ENCODE measurements at regions not wholly inside any gene's neighbourhood (a gene's known extent, or its start where the extent isn't known, plus 50 kb on each side); places are given as distances from the start of the nearest gene placed in this dataset.
"Not testable (repeated sequence)": the region's sequence is repeated elsewhere in the genome, so short reads cannot be mapped to it uniquely, and the experiment has no call there.

- Histone ChIP-seq H3K4me1 (ENCODE audit: insufficient read depth, low read length) (no peaks in the 10 kb centered on the region), H3K4me3 (ENCODE audit: low read length) (no peak overlapping the region), H3K27me3 (ENCODE audit: insufficient read depth, low read length) (no peaks in the 10 kb centered on the region), H3K9me3 (ENCODE audit: insufficient read depth, low read depth, low read length) (peaks cover 5% of the 10 kb centered on the region), H3K36me3 (ENCODE audit: insufficient read depth, low read depth, low read length) (no peaks in the 10 kb centered on the region), H3K27ac (ENCODE audit: low read length) (no peak overlapping the region), H3K9ac (ENCODE audit: low read depth, low read length) (no peak overlapping the region)
Observed at GRCh38 chr12:131573631-131574394, 137.1 kb upstream of the SFSWAP start.

GRCh38 chr12:131574395-131574771 is 136.5 kb upstream of the SFSWAP start:
- H3K4me3 ChIP-seq (ENCODE audit: low read length), result no peak overlapping the region
- no peaks in the 10 kb centered on the region for H3K27me3 ChIP-seq (ENCODE audit: insufficient read depth, low read length)
- H3K4me1 ChIP-seq (ENCODE audit: insufficient read depth, low read length), result no peaks in the 10 kb centered on the region
- H3K9ac ChIP-seq (ENCODE audit: low read depth, low read length), result no peak overlapping the region
- H3K27ac ChIP-seq (ENCODE audit: low read length), result no peak overlapping the region
- H3K9me3 ChIP-seq (ENCODE audit: insufficient read depth, low read depth, low read length), result peaks cover 5% of the 10 kb centered on the region
- H3K36me3 ChIP-seq (ENCODE audit: insufficient read depth, low read depth, low read length), result no peaks in the 10 kb centered on the region

- no peak overlapping the region for H3K9ac ChIP-seq (ENCODE audit: low read depth, low read length)
Observed at GRCh38 chr12:131575371-131575770, 135.5 kb upstream of the SFSWAP start.

GRCh38 chr12:131576734-131577133 is 134.2 kb upstream of the SFSWAP start:
- not testable (repeated sequence) for H3K9me3 ChIP-seq (ENCODE audit: insufficient read depth, low read depth, low read length); H3K4me3 ChIP-seq (ENCODE audit: low read length); H3K4me1 ChIP-seq (ENCODE audit: insufficient read depth, low read length); H3K27ac ChIP-seq (ENCODE audit: low read length); H3K36me3 ChIP-seq (ENCODE audit: insufficient read depth, low read depth, low read length); H3K27me3 ChIP-seq (ENCODE audit: insufficient read depth, low read length); H3K9ac ChIP-seq (ENCODE audit: low read depth, low read length)

More at GRCh38 chr12:131575371-131575770, 135.5 kb upstream of the SFSWAP start:
- peaks cover 5% of the 10 kb centered on the region for H3K9me3 ChIP-seq (ENCODE audit: insufficient read depth, low read depth, low read length)
- H3K4me1 ChIP-seq (ENCODE audit: insufficient read depth, low read length), result no peaks in the 10 kb centered on the region
- H3K4me3 ChIP-seq (ENCODE audit: low read length), result no peak overlapping the region
- no peak overlapping the region for H3K27ac ChIP-seq (ENCODE audit: low read length)
- H3K27me3 ChIP-seq (ENCODE audit: insufficient read depth, low read length), result no peaks in the 10 kb centered on the region
- no peaks in the 10 kb centered on the region for H3K36me3 ChIP-seq (ENCODE audit: insufficient read depth, low read depth, low read length)

- no peaks in the 10 kb centered on the region for H3K27me3 ChIP-seq (ENCODE audit: insufficient read depth, low read length)
- H3K9ac ChIP-seq (ENCODE audit: low read depth, low read length), result no peak overlapping the region
- H3K4me1 ChIP-seq (ENCODE audit: insufficient read depth, low read length), result no peaks in the 10 kb centered on the region
- H3K36me3 ChIP-seq (ENCODE audit: insufficient read depth, low read depth, low read length), result no peaks in the 10 kb centered on the region
- no peak overlapping the region for H3K4me3 ChIP-seq (ENCODE audit: low read length)
- no peak overlapping the region for H3K27ac ChIP-seq (ENCODE audit: low read length)
- peaks cover 5% of the 10 kb centered on the region for H3K9me3 ChIP-seq (ENCODE audit: insufficient read depth, low read depth, low read length)
Observed at GRCh38 chr12:131577766-131578165, 133.1 kb upstream of the SFSWAP start.

- no peak overlapping the region for H3K4me3 ChIP-seq (ENCODE audit: low read length)
- no peaks in the 10 kb centered on the region for H3K36me3 ChIP-seq (ENCODE audit: insufficient read depth, low read depth, low read length)
- H3K27ac ChIP-seq (ENCODE audit: low read length), result no peak overlapping the region
- no peaks in the 10 kb centered on the region for H3K27me3 ChIP-seq (ENCODE audit: insufficient read depth, low read length)
- no peak overlapping the region for H3K9ac ChIP-seq (ENCODE audit: low read depth, low read length)
- no peaks in the 10 kb centered on the region for H3K4me1 ChIP-seq (ENCODE audit: insufficient read depth, low read length)
- peaks cover 5% of the 10 kb centered on the region for H3K9me3 ChIP-seq (ENCODE audit: insufficient read depth, low read depth, low read length)
Observed at GRCh38 chr12:131578828-131579470, 131.9 kb upstream of the SFSWAP start.

- Histone ChIP-seq H3K36me3 (ENCODE audit: insufficient read depth, low read depth, low read length) (no peaks in the 10 kb centered on the region), H3K27me3 (ENCODE audit: insufficient read depth, low read length) (no peaks in the 10 kb centered on the region), H3K4me1 (ENCODE audit: insufficient read depth, low read length) (no peaks in the 10 kb centered on the region), H3K9me3 (ENCODE audit: insufficient read depth, low read depth, low read length) (no peaks in the 10 kb centered on the region), H3K4me3 (ENCODE audit: low read length) (no peak overlapping the region), H3K9ac (ENCODE audit: low read depth, low read length) (no peak overlapping the region), H3K27ac (ENCODE audit: low read length) (no peak overlapping the region)
Observed at GRCh38 chr12:131583090-131583712, 127.7 kb upstream of the SFSWAP start.

- Histone ChIP-seq H3K27ac (ENCODE audit: low read length) (no peak overlapping the region), H3K9ac (ENCODE audit: low read depth, low read length) (no peak overlapping the region), H3K36me3 (ENCODE audit: insufficient read depth, low read depth, low read length) (no peaks in the 10 kb centered on the region), H3K27me3 (ENCODE audit: insufficient read depth, low read length) (no peaks in the 10 kb centered on the region), H3K4me1 (ENCODE audit: insufficient read depth, low read length) (peaks cover 4% of the 10 kb centered on the region; the same call in 1 of the 2 replicates), H3K4me3 (ENCODE audit: low read length) (no peak overlapping the region), H3K9me3 (ENCODE audit: insufficient read depth, low read depth, low read length) (no peaks in the 10 kb centered on the region)
Observed at GRCh38 chr12:131586269-131586668, 124.6 kb upstream of the SFSWAP start.

- Histone ChIP-seq H3K4me3 (ENCODE audit: low read length) (no peak overlapping the region), H3K9ac (ENCODE audit: low read depth, low read length) (no peak overlapping the region), H3K36me3 (ENCODE audit: insufficient read depth, low read depth, low read length) (no peaks in the 10 kb centered on the region), H3K4me1 (ENCODE audit: insufficient read depth, low read length) (peaks cover 4% of the 10 kb centered on the region; the same call in 1 of the 2 replicates), H3K27me3 (ENCODE audit: insufficient read depth, low read length) (no peaks in the 10 kb centered on the region), H3K27ac (ENCODE audit: low read length) (no peak overlapping the region), H3K9me3 (ENCODE audit: insufficient read depth, low read depth, low read length) (no peaks in the 10 kb centered on the region)
Observed at GRCh38 chr12:131586761-131587160, 124.1 kb upstream of the SFSWAP start.

- H3K27me3 ChIP-seq (ENCODE audit: insufficient read depth, low read length), result no peaks in the 10 kb centered on the region
- H3K9me3 ChIP-seq (ENCODE audit: insufficient read depth, low read depth, low read length), result no peaks in the 10 kb centered on the region; the same call in 1 of the 2 replicates
- no peak overlapping the region for H3K9ac ChIP-seq (ENCODE audit: low read depth, low read length)
- H3K4me3 ChIP-seq (ENCODE audit: low read length), result no peak overlapping the region
- H3K36me3 ChIP-seq (ENCODE audit: insufficient read depth, low read depth, low read length), result no peaks in the 10 kb centered on the region
- H3K4me1 ChIP-seq (ENCODE audit: insufficient read depth, low read length), result peaks cover 4% of the 10 kb centered on the region; the same call in 1 of the 2 replicates
- H3K27ac ChIP-seq (ENCODE audit: low read length), result no peak overlapping the region
Observed at GRCh38 chr12:131587565-131587964, 123.3 kb upstream of the SFSWAP start.

GRCh38 chr12:131589221-131589897 is 121.5 kb upstream of the SFSWAP start:
- no peaks in the 10 kb centered on the region; the same call in 1 of the 2 replicates for H3K9me3 ChIP-seq (ENCODE audit: insufficient read depth, low read depth, low read length)
- no peak overlapping the region for H3K9ac ChIP-seq (ENCODE audit: low read depth, low read length)
- H3K27ac ChIP-seq (ENCODE audit: low read length), result no peak overlapping the region
- peaks cover 4% of the 10 kb centered on the region; the same call in 1 of the 2 replicates for H3K4me1 ChIP-seq (ENCODE audit: insufficient read depth, low read length)
- no peak overlapping the region for H3K4me3 ChIP-seq (ENCODE audit: low read length)
- no peaks in the 10 kb centered on the region for H3K27me3 ChIP-seq (ENCODE audit: insufficient read depth, low read length)
- no peaks in the 10 kb centered on the region for H3K36me3 ChIP-seq (ENCODE audit: insufficient read depth, low read depth, low read length)

All from iPS-20b (cell line).